SH-SY5Y (cell line): ENCODE measurements at regions not wholly inside any gene's neighbourhood (a gene's known extent, or its start where the extent isn't known, plus 50 kb on each side); places are given as distances from the start of the nearest gene placed in this dataset.

ENCODE experiments used
- GATA2 ChIP-seq: IDR thresholded peaks from 2 replicates; pipeline ENCODE4 v1.6.1; 2011; ENCODE audit warnings: mild to moderate bottlenecking, low read depth, low read length
- GATA3 ChIP-seq: IDR thresholded peaks from 2 replicates; pipeline ENCODE4 v1.6.1; 2011; ENCODE audit warnings: low read depth, mild to moderate bottlenecking, low read length, moderate library complexity

GRCh38 chr4:56169061-56169460 lies 218.2 kb downstream of the AASDH start:
- no peak for TF ChIP-seq GATA3
- TF ChIP-seq GATA2 = no peak
